Hematopoietic multipotent progenitor cell (in vitro differentiated cells): ENCODE measurements at regions not wholly inside any gene's neighbourhood (a gene's known extent, or its start where the extent isn't known, plus 50 kb on each side); places are given as distances from the start of the nearest gene placed in this dataset.
"Not testable (repeated sequence)": the region's sequence is repeated elsewhere in the genome, so short reads cannot be mapped to it uniquely, and the experiment has no call there.

Experiments used
- DNase-seq, 3 donors: peaks; one replicate each; pipeline ENCODE4 v3.0.0-alpha.2; 2011 to 2015; ENCODE audit warnings: low read depth in 2 of 3, low spot score in 2 of 3

GRCh38 chr2:101645886-101646285, 51.6 kb upstream of the MAP4K4 start:
- not testable (repeated sequence) for DNase-seq

- DNase-seq = no peak
These were observed 52.6 kb upstream of the MAP4K4 start for GRCh38 chr2:101644842-101645383.

GRCh38 chr2:101643004-101643524, 54.4 kb upstream of the MAP4K4 start:
- no peak for DNase-seq

GRCh38 chr2:101638817-101639605, 58.5 kb upstream of the MAP4K4 start:
- no peak for DNase-seq

- no peak for DNase-seq
These were observed 59.3 kb upstream of the MAP4K4 start for GRCh38 chr2:101638181-101638711.

GRCh38 chr2:101630224-101630949, 67.1 kb upstream of the MAP4K4 start:
- DNase-seq = no peak

- no peak for DNase-seq
These were observed 69.5 kb upstream of the MAP4K4 start for GRCh38 chr2:101628030-101628392.

GRCh38 chr2:101627285-101628029, 70.0 kb upstream of the MAP4K4 start:
- no peak for DNase-seq

GRCh38 chr2:101625814-101626213, 71.7 kb upstream of the MAP4K4 start:
- DNase-seq = not testable (repeated sequence)

GRCh38 chr2:101625387-101625786, 72.1 kb upstream of the MAP4K4 start:
- no peak for DNase-seq

- no peak for DNase-seq
These were observed 72.7 kb upstream of the MAP4K4 start for GRCh38 chr2:101624706-101625332.

GRCh38 chr2:101623031-101623521, 74.4 kb upstream of the MAP4K4 start:
- peak; percentile 11 to 90 (median 73) for DNase-seq

- DNase-seq = peak in 1 of 3 donors; percentile 14
These were observed 75.1 kb upstream of the MAP4K4 start for GRCh38 chr2:101622210-101623030.

GRCh38 chr2:101619191-101619591, 78.3 kb upstream of the MAP4K4 start:
- peak in 2 of 3 donors; percentile 24 to 65 for DNase-seq

- DNase-seq = no peak
These were observed 79.7 kb upstream of the MAP4K4 start for GRCh38 chr2:101617796-101618195.

- DNase-seq = no peak
These were observed 80.3 kb upstream of the MAP4K4 start for GRCh38 chr2:101617188-101617587.

- DNase-seq = no peak
These were observed 83.3 kb upstream of the MAP4K4 start for GRCh38 chr2:101614127-101614759.

GRCh38 chr2:101613056-101613704, 84.3 kb upstream of the MAP4K4 start:
- no peak for DNase-seq
